HEK293 (cell line): ENCODE measurements at regions not wholly inside any gene's neighbourhood (a gene's known extent, or its start where the extent isn't known, plus 50 kb on each side); places are given as distances from the start of the nearest gene placed in this dataset.
A peak's percentile ranks its signal among the peaks of the same experiment; 100 is the strongest.

Experiments
- ZNF610 ChIP-seq: fragments of 450-650 bp; formaldehyde crosslinking; IDR thresholded peaks from 2 replicates; pipeline ENCODE4 v1.5.1; 2016; ENCODE audit warnings: missing biosample characterization, missing genetic modification characterization, borderline replicate concordance
- TF ChIP-seq, protein P1 (sequence below): fragments of 450-650 bp; formaldehyde crosslinking; IDR thresholded peaks from 2 replicates; pipeline ENCODE4 v1.5.1; 2016; ENCODE audit warnings: missing biosample characterization, missing genetic modification characterization
- TF ChIP-seq, protein P2 (sequence below): fragments of 450-650 bp; formaldehyde crosslinking; IDR thresholded peaks from 2 replicates; pipeline ENCODE4 v1.5.1; 2017; ENCODE audit warnings: missing biosample characterization, missing genetic modification characterization
- TF ChIP-seq, protein P3 (sequence below): fragments of 450-650 bp; formaldehyde crosslinking; IDR thresholded peaks from 2 replicates; pipeline ENCODE4 v1.5.1; 2016; ENCODE audit warnings: missing biosample characterization, missing genetic modification characterization

DNA sequence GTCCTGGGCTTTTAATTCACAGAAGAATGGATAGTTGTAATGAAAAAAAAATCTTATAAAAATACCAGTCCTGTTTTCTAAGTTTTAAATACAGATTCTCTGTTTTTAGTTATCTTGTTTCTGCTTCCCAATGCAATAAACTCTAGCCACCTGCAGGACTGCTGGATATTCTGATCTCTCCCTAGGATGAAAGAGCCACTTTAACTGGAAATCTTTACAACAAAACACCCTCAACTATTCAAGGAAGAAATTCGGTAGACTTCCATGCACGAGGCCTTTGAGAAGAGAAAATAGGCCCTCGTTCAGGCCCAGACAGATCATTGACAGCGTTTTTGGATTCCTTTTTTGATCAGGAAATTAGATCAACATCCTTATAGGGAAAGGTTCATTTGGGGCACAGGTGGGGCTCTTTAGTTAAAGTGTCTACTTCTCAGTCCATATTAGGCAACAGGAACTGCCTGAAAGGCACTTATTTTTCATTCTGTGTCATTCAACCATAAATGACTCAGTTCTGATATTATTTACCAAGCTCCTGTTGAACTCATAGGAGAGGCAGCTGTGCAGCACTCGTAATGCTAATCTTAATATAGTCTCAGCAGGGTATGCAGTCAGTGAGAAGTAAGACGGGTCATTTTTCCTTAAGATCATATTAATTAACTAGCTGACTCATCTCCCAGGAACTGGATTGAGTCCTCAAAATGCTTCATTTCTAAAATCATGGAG is 71.1 kb upstream of the ERRFI1 start:
- TF ChIP-seq, protein P1, sequence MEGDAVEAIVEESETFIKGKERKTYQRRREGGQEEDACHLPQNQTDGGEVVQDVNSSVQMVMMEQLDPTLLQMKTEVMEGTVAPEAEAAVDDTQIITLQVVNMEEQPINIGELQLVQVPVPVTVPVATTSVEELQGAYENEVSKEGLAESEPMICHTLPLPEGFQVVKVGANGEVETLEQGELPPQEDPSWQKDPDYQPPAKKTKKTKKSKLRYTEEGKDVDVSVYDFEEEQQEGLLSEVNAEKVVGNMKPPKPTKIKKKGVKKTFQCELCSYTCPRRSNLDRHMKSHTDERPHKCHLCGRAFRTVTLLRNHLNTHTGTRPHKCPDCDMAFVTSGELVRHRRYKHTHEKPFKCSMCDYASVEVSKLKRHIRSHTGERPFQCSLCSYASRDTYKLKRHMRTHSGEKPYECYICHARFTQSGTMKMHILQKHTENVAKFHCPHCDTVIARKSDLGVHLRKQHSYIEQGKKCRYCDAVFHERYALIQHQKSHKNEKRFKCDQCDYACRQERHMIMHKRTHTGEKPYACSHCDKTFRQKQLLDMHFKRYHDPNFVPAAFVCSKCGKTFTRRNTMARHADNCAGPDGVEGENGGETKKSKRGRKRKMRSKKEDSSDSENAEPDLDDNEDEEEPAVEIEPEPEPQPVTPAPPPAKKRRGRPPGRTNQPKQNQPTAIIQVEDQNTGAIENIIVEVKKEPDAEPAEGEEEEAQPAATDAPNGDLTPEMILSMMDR (tag by site-specific recombination), result no peak
- no peak for TF ChIP-seq ZNF610 (tag by site-specific recombination)
- TF ChIP-seq, protein P2, sequence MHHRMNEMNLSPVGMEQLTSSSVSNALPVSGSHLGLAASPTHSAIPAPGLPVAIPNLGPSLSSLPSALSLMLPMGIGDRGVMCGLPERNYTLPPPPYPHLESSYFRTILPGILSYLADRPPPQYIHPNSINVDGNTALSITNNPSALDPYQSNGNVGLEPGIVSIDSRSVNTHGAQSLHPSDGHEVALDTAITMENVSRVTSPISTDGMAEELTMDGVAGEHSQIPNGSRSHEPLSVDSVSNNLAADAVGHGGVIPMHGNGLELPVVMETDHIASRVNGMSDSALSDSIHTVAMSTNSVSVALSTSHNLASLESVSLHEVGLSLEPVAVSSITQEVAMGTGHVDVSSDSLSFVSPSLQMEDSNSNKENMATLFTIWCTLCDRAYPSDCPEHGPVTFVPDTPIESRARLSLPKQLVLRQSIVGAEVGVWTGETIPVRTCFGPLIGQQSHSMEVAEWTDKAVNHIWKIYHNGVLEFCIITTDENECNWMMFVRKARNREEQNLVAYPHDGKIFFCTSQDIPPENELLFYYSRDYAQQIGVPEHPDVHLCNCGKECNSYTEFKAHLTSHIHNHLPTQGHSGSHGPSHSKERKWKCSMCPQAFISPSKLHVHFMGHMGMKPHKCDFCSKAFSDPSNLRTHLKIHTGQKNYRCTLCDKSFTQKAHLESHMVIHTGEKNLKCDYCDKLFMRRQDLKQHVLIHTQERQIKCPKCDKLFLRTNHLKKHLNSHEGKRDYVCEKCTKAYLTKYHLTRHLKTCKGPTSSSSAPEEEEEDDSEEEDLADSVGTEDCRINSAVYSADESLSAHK (tag by site-specific recombination), result no peak
- TF ChIP-seq, protein P3, sequence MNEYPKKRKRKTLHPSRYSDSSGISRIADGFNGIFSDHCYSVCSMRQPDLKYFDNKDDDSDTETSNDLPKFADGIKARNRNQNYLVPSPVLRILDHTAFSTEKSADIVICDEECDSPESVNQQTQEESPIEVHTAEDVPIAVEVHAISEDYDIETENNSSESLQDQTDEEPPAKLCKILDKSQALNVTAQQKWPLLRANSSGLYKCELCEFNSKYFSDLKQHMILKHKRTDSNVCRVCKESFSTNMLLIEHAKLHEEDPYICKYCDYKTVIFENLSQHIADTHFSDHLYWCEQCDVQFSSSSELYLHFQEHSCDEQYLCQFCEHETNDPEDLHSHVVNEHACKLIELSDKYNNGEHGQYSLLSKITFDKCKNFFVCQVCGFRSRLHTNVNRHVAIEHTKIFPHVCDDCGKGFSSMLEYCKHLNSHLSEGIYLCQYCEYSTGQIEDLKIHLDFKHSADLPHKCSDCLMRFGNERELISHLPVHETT (tag by site-specific recombination), result peak; percentile 90
